Stromal cell of bone marrow (primary cell): ENCODE measurements at regions not wholly inside any gene's neighbourhood (a gene's known extent, or its start where the extent isn't known, plus 50 kb on each side); places are given as distances from the start of the nearest gene placed in this dataset.
"Not testable (repeated sequence)": the region's sequence is repeated elsewhere in the genome, so short reads cannot be mapped to it uniquely, and the experiment has no call there.

ENCODE experiments used
- DNase-seq: peaks from one replicate; pipeline ENCODE4 v3.0.0-alpha.2; 2012; ENCODE audit warnings: low read depth

- DNase-seq, result no peak
Measured at GRCh38 chr11:11220786-11221185, 132.3 kb downstream of the CSNK2A3 start.

GRCh38 chr11:11218629-11218986, 134.4 kb downstream of the CSNK2A3 start:
- no peak for DNase-seq

GRCh38 chr11:11217929-11218628, 135.0 kb downstream of the CSNK2A3 start:
- no peak for DNase-seq

- DNase-seq, result no peak
Measured at GRCh38 chr11:11217289-11217928, 135.6 kb downstream of the CSNK2A3 start.

GRCh38 chr11:11215944-11216343, 137.1 kb downstream of the CSNK2A3 start:
- DNase-seq, result no peak

GRCh38 chr11:11215058-11215815, 137.8 kb downstream of the CSNK2A3 start:
- DNase-seq, result no peak

- DNase-seq, result no peak
Measured at GRCh38 chr11:11213117-11213516, 139.9 kb downstream of the CSNK2A3 start.

- no peak for DNase-seq
Measured at GRCh38 chr11:11211888-11212287, 141.2 kb downstream of the CSNK2A3 start.

- DNase-seq, result no peak
Measured at GRCh38 chr11:11211186-11211585, 141.9 kb downstream of the CSNK2A3 start.

- DNase-seq, result no peak
Measured at GRCh38 chr11:11210446-11210845, 142.6 kb downstream of the CSNK2A3 start.

- DNase-seq, result no peak
Measured at GRCh38 chr11:11209967-11210366, 143.1 kb downstream of the CSNK2A3 start.

GRCh38 chr11:11208994-11209393, 144.1 kb downstream of the CSNK2A3 start:
- no peak for DNase-seq

GRCh38 chr11:11207428-11207827, 145.6 kb downstream of the CSNK2A3 start:
- no peak for DNase-seq

- DNase-seq, result no peak
Measured at GRCh38 chr11:11206484-11206883, 146.6 kb downstream of the CSNK2A3 start.

GRCh38 chr11:11202885-11203284, 150.2 kb downstream of the CSNK2A3 start:
- DNase-seq, result no peak

GRCh38 chr11:11201302-11201701, 151.7 kb downstream of the CSNK2A3 start:
- DNase-seq, result not testable (repeated sequence)

GRCh38 chr11:11192541-11192940, 160.5 kb downstream of the CSNK2A3 start:
- DNase-seq, result no peak

GRCh38 chr11:11189506-11189905, 163.5 kb downstream of the CSNK2A3 start:
- no peak for DNase-seq

- DNase-seq, result no peak
Measured at GRCh38 chr11:11186249-11186648, 166.8 kb downstream of the CSNK2A3 start.

GRCh38 chr11:11182261-11182660, 170.8 kb downstream of the CSNK2A3 start:
- no peak for DNase-seq

- DNase-seq, result peak; percentile 78
Measured at GRCh38 chr11:11178671-11179638, 174.1 kb downstream of the CSNK2A3 start.
